ENCODE measurements at regions not wholly inside any gene's neighbourhood (a gene's known extent, or its start where the extent isn't known, plus 50 kb on each side); places are given as distances from the start of the nearest gene placed in this dataset.

GRCh38 chr11:70842701-70843100 lies 409.7 kb downstream of the SHANK2 start:
- TF ChIP-seq CHD2 (IDR thresholded peaks at IDR 0.05; ENCODE audit: low read depth, low read length) (no peak), PATZ1 (CRISPR knock-in tag; IDR thresholded peaks at IDR 0.05) (no peak), NFE2 (CRISPR knock-in tag; IDR thresholded peaks at IDR 0.05) (no peak), IRF2 (CRISPR knock-in tag; IDR thresholded peaks at IDR 0.05) (no peak), CTCF (CRISPR knock-in tag; IDR thresholded peaks at IDR 0.05) (no peak), EED (CRISPR knock-in tag; IDR thresholded peaks at IDR 0.05) (no peak), ZNF724P (CRISPR knock-in tag; IDR thresholded peaks at IDR 0.05; ENCODE audit: borderline replicate concordance) (no peak), EZH2 (conservative IDR thresholded peaks at IDR 0.05; ENCODE audit: low read depth, low read length) (no peak), ZSCAN5A (CRISPR knock-in tag; IDR thresholded peaks at IDR 0.05; ENCODE audit: borderline replicate concordance) (no peak), NR2F1 (CRISPR knock-in tag; IDR thresholded peaks at IDR 0.05) (no peak), E2F1 (CRISPR knock-in tag; IDR thresholded peaks at IDR 0.05) (no peak)
